WERI-Rb-1 (cell line): ENCODE measurements at regions not wholly inside any gene's neighbourhood (a gene's known extent, or its start where the extent isn't known, plus 50 kb on each side); places are given as distances from the start of the nearest gene placed in this dataset.

ENCODE experiments used
- DNase-seq: peaks from one replicate; pipeline ENCODE4 v3.0.0-alpha.2; 2020
- H3K27ac ChIP-seq: fragments of 250-450 bp; sonication (Bioruptor Pico); 2 replicates; pipeline ENCODE4 v1.5.1; 2020; ENCODE audit warnings: mild to moderate bottlenecking, moderate library complexity
- H3K27me3 ChIP-seq: fragments of 250-450 bp; sonication (Bioruptor Pico); 2 replicates; pipeline ENCODE4 v1.5.1; 2021; ENCODE audit warnings: mild to moderate bottlenecking, low read depth, moderate library complexity; ENCODE audit not compliant: insufficient read depth, severe bottlenecking
- H3K36me3 ChIP-seq: fragments of 250-450 bp; sonication (Bioruptor Pico); 2 replicates; pipeline ENCODE4 v1.5.1; 2020; ENCODE audit warnings: mild to moderate bottlenecking, moderate library complexity
- H3K4me3 ChIP-seq: 2 replicates; pipeline ENCODE4 v1.5.1; 2011; ENCODE audit warnings: low read depth, mild to moderate bottlenecking, control low read depth, low read length
- H3K9me3 ChIP-seq: fragments of 250-450 bp; sonication (Bioruptor Pico); 2 replicates; pipeline ENCODE4 v1.5.1; 2021; ENCODE audit warnings: mild to moderate bottlenecking, moderate library complexity; ENCODE audit not compliant: severe bottlenecking
- CTCF ChIP-seq: IDR thresholded peaks from 2 replicates; pipeline ENCODE4 v1.5.1; 2011; ENCODE audit warnings: low read depth, mild to moderate bottlenecking, control low read depth, inconsistent platforms, low read length

GRCh38 chr18:61107113-61107512 lies 226.1 kb upstream of the CDH20 start:
- no peak for DNase-seq
- H3K4me3 ChIP-seq, result no peak overlapping the region
- no peaks in the 10 kb centered on the region for H3K36me3 ChIP-seq
- H3K9me3 ChIP-seq, result no peaks in the 10 kb centered on the region
- TF ChIP-seq CTCF, result no peak
- no peaks in the 10 kb centered on the region for H3K27me3 ChIP-seq
- H3K27ac ChIP-seq, result no peak overlapping the region

- Histone ChIP-seq H3K9me3 (no peaks in the 10 kb centered on the region), H3K36me3 (no peaks in the 10 kb centered on the region), H3K4me3 (no peak overlapping the region), H3K27me3 (no peaks in the 10 kb centered on the region), H3K27ac (no peak overlapping the region)
- DNase-seq, result no peak
- TF ChIP-seq CTCF, result no peak
Observed at GRCh38 chr18:61108706-61109105, 224.5 kb upstream of the CDH20 start.

GRCh38 chr18:61123309-61123708 lies 209.9 kb upstream of the CDH20 start:
- no peak for TF ChIP-seq CTCF
- no peak overlapping the region for H3K27ac ChIP-seq
- H3K27me3 ChIP-seq, result no peaks in the 10 kb centered on the region
- H3K4me3 ChIP-seq, result no peak overlapping the region
- no peaks in the 10 kb centered on the region for H3K36me3 ChIP-seq
- DNase-seq, result no peak
- H3K9me3 ChIP-seq, result no peaks in the 10 kb centered on the region

DNA sequence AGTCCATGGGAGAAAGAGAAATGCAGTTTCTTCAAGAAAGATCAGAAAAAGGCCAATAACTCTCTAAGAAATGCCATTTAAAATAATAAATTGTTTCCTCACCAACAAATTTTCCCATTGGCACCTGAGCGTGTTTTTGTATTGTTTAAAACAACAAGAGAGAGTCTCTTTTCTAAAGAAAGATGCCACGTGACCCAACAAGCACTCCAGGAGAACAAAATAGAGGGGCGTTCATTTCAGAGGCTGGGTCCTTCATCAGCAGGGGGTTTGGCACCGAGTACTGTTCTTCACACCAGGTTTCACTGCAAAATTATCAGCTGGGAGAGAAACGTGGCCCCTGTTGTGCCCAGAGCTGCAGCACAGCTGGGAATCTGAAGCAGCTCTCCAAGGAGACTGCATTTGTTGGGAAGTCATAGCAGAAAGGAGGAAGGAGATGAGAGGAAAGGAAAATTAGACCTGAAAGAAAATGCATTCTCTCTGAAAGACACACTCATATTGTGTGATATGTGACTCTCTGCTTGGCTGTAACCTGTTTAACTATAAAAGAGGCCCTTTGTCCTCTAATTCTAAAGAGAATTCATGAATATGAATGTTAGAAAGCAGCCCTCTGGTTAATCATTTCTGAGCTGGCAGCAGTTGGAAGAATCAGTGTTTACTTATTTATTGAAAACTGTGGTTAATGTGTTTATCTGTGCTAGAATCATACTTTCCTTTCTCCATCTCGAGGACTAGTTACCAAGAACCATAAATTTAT lies 205.3 kb upstream of the CDH20 start:
- Histone ChIP-seq H3K27me3 (no peaks in the 10 kb centered on the region), H3K36me3 (no peaks in the 10 kb centered on the region), H3K27ac (no peak overlapping the region), H3K4me3 (no peak overlapping the region), H3K9me3 (no peaks in the 10 kb centered on the region)
- no peak for TF ChIP-seq CTCF
- no peak for DNase-seq

DNA sequence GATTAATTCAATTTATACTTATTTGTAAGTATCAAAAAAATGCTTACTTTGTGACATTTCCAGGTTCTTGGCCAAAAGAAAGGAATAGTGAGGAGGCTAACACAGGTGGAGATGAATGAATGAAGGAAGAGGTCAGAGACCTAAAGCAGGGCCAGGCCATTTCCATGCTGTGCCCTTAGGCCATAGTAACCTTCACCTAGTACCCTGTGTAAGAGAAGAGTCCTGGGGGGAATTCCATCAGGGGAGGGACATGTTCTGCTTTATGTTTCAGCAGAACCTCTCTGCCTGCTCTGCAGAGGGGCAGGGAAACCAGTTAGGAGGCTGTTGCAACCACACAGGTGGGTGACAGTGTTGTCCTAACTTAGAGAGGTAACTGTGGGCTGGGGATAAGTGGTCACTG lies 204.2 kb upstream of the CDH20 start:
- Histone ChIP-seq H3K36me3 (no peaks in the 10 kb centered on the region), H3K27me3 (no peaks in the 10 kb centered on the region), H3K27ac (no peak overlapping the region), H3K4me3 (no peak overlapping the region), H3K9me3 (no peaks in the 10 kb centered on the region)
- no peak for TF ChIP-seq CTCF
- no peak for DNase-seq

DNA sequence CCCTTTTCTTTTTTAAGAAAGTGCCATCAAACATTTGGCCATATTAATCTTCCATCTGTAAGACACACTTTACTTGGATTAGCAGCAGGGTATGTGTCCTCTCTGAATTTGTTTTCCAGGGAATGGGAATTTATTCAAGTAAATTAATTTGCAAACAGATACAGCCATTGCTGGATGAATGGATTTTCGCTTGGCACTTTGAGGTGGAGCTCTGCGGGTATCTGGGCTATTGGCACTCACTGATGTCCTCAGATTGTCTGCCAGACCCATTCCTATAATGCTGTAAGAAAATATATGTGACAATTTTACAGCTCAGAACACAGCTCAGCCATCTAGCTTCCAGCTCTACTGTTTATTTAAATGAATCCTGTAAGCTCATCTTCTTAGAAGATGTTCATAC lies 201.2 kb upstream of the CDH20 start:
- DNase-seq, result no peak
- H3K9me3 ChIP-seq, result no peaks in the 10 kb centered on the region
- no peak for TF ChIP-seq CTCF
- no peaks in the 10 kb centered on the region for H3K27me3 ChIP-seq
- H3K27ac ChIP-seq, result no peak overlapping the region
- H3K36me3 ChIP-seq, result no peaks in the 10 kb centered on the region
- H3K4me3 ChIP-seq, result no peak overlapping the region
